AG10803 (cell line): ENCODE measurements at regions not wholly inside any gene's neighbourhood (a gene's known extent, or its start where the extent isn't known, plus 50 kb on each side); places are given as distances from the start of the nearest gene placed in this dataset.

Source experiments
- DNase-seq: peaks from one replicate; pipeline ENCODE4 v3.0.0; 2010; ENCODE audit warnings: low read depth
- H3K4me3 ChIP-seq: 2 replicates; pipeline ENCODE4 v1.5.1; 2011; ENCODE audit warnings: mild to moderate bottlenecking, low read length, control low read depth
- TF ChIP-seq, protein P1 (sequence below): conservative IDR thresholded peaks from 2 replicates; pipeline ENCODE4 v1.5.1; 2011; ENCODE audit warnings: mild to moderate bottlenecking, low read length, control low read depth, inconsistent platforms

- TF ChIP-seq, protein P1, sequence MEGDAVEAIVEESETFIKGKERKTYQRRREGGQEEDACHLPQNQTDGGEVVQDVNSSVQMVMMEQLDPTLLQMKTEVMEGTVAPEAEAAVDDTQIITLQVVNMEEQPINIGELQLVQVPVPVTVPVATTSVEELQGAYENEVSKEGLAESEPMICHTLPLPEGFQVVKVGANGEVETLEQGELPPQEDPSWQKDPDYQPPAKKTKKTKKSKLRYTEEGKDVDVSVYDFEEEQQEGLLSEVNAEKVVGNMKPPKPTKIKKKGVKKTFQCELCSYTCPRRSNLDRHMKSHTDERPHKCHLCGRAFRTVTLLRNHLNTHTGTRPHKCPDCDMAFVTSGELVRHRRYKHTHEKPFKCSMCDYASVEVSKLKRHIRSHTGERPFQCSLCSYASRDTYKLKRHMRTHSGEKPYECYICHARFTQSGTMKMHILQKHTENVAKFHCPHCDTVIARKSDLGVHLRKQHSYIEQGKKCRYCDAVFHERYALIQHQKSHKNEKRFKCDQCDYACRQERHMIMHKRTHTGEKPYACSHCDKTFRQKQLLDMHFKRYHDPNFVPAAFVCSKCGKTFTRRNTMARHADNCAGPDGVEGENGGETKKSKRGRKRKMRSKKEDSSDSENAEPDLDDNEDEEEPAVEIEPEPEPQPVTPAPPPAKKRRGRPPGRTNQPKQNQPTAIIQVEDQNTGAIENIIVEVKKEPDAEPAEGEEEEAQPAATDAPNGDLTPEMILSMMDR: no peak
- no peak overlapping the region for H3K4me3 ChIP-seq
- no peak for DNase-seq
These were observed 75.6 kb upstream of the LGSN start for GRCh38 chr6:63395381-63395780.

DNA sequence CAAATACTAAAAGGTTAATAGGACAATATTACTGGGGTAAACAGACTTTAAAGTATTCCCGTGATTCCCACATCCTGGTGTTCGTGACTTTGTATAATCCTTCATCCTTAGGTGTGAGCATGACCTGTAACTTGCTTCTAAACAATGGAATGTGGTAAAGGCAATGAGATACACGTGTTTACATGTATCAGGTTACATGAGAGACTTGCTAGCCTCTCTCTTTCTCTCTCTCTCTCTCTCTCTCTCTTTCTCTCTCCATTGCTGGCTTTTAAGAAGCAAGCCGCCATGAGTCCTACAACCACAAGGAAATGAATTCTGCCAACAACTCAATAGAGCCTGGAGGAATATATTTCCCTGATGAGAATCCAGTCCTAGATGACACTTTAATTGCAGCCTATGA, 83.9 kb upstream of the LGSN start:
- TF ChIP-seq, protein P1: no peak
- no peak for DNase-seq
- H3K4me3 ChIP-seq: no peak overlapping the region

- TF ChIP-seq, protein P1: no peak
- no peak overlapping the region for H3K4me3 ChIP-seq
- no peak for DNase-seq
These were observed 90.9 kb upstream of the LGSN start for GRCh38 chr6:63410435-63411426.

GRCh38 chr6:63415286-63415685, 95.5 kb upstream of the LGSN start:
- TF ChIP-seq, protein P1: no peak
- no peak overlapping the region for H3K4me3 ChIP-seq
- DNase-seq: no peak

DNA sequence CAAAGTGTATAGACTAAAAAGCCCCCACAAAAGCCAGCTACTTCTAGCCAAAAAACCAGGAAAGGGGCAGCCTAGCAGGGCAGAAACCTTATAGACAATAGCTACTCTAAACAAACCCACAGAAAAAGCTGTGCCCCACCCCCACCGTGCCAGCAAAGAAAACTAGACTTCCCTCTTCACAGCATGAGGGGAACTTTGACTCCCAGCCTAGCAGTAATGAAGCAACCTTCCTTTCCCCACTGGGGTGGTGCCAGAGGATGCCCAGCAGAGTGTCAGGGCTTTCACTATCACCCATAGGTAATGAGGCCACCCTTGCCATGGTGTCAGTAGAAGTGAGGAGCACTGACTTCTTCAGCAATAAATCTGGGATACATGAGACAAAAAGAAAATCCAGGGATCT, 99.0 kb upstream of the LGSN start:
- TF ChIP-seq, protein P1: no peak
- no peak for DNase-seq
- no peak overlapping the region for H3K4me3 ChIP-seq

DNA sequence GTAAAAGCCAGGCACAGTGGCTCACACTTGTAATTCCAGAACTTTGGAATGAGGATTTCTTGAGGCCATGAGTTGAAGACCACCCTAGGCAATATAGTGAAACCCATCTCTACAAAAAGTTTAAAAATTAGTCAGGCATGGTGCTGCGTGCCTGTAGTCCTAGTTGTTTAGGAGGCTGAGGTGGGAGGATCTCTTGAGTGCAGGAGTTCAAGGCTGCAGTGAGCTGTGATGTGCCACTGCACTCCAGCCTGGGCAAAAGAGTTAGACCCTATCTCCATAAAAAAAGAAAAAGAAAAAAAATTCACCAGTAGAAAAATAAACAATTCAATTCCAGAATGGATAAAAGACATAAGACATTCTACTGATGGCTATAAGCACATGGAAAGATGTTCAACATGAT, 104.9 kb upstream of the LGSN start:
- no peak for DNase-seq
- TF ChIP-seq, protein P1: no peak
- H3K4me3 ChIP-seq: no peak overlapping the region

GRCh38 chr6:63425493-63425892, 105.7 kb upstream of the LGSN start:
- H3K4me3 ChIP-seq: no peak overlapping the region
- DNase-seq: no peak
- TF ChIP-seq, protein P1: no peak
